OCI-LY1 (cell line): ENCODE measurements at regions not wholly inside any gene's neighbourhood (a gene's known extent, or its start where the extent isn't known, plus 50 kb on each side); places are given as distances from the start of the nearest gene placed in this dataset.

Experiments used
- CTCF ChIP-seq: fragments of 200-600 bp; sonication (generic), shearing (Covaris generic); IDR thresholded peaks from 2 replicates; pipeline ENCODE4 v1.5.1; 2017; ENCODE audit warnings: mild to moderate bottlenecking, antibody characterized with exemption, low read length, moderate library complexity, mixed read lengths
- EZH2 ChIP-seq: fragments of 200-600 bp; sonication (generic), shearing (Covaris generic); IDR thresholded peaks from 2 replicates; pipeline ENCODE4 v1.8.0; 2017; ENCODE audit warnings: borderline replicate concordance, mixed run types, mild to moderate bottlenecking, antibody characterized with exemption, low read length, moderate library complexity, mixed read lengths

DNA sequence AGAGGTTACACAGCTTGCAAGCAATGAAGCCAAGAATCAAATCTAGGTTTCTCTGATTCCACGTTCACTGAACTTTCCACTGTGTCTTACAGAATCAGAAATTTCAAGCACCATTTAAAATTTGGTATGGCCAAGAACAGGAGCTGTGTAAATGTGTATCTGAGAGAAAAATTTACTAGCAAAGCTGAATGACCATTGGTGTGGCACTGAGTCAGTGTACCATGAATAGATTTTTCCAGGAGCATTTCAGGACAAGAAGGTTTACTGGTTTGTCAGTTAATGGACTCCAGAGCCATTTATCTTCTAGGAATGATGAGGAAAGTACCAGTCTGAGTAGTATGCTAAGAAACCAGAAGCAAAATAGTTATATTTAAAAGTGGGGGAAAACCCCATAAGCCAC is 269.4 kb upstream of the FAT3 start:
- TF ChIP-seq CTCF (no peak), EZH2 (no peak)
